Liver (tissue), 2 donors: ENCODE measurements at regions not wholly inside any gene's neighbourhood (a gene's known extent, or its start where the extent isn't known, plus 50 kb on each side); places are given as distances from the start of the nearest gene placed in this dataset.

Experiments used
- CTCF ChIP-seq: fragments of 150-350 bp; IDR thresholded peaks from 2 replicates; pipeline ENCODE4 v1.5.1; 2017; ENCODE audit warnings: improper control_type of control experiment, low read depth, low read length; ENCODE audit not compliant: missing input control
- FOXA2 ChIP-seq: IDR thresholded peaks from 2 replicates; pipeline ENCODE4 v1.6.1; 2016; ENCODE audit warnings: antibody characterized with exemption
- YY1 ChIP-seq: IDR thresholded peaks from 2 replicates; pipeline ENCODE4 v1.6.1; 2016; ENCODE audit warnings: antibody characterized with exemption, mild to moderate bottlenecking
- donor health status: healthy.

DNA sequence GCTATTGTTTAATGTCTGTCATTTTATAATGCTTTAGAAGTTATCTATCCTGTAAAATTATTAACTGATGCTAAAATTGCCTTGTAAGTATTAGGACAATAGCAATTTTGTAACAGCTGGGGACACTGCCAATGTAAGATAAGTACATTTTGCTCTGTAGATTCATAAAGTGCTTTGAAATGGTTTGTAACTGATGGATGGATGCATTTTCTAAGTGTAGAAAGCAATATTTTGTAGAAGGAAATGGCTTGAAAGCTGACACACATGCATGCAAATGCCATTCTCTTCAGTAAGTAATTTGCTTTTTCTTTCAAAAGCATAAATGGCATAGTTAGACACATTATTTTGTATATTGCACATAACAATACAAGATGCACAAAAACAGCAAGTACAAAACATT is 129.8 kb downstream of the FOXG1 start:
- no peak for TF ChIP-seq CTCF
- TF ChIP-seq YY1, result no peak
- TF ChIP-seq FOXA2, result no peak
